HepG2 (cell line): ENCODE measurements at regions not wholly inside any gene's neighbourhood (a gene's known extent, or its start where the extent isn't known, plus 50 kb on each side); places are given as distances from the start of the nearest gene placed in this dataset.

ENCODE experiments used
- ATAC-seq: fragments of 200-7000 bp; cut with Tn5 transposase; 3 replicates; pipeline ENCODE4 v1.9.1; 2020; ENCODE audit warnings: mild to moderate bottlenecking, moderate library complexity
- BruUV-seq: library from RNA; stranded (reverse); fragments of 400-500 nt; replicated peaks from 2 replicates; lab custom pipeline; 2021; lab: Mats Ljungman, UMichigan
- CTCF ChIA-PET: fragments of 300-600 bp; formaldehyde crosslinking; extraction: SDS; loops from one replicate; lab custom pipeline; 2021; ENCODE audit warnings: low total read pairs, inconsistent platforms, low intra/inter-chr PET ratio; lab: Yijun Ruan, JAX
- POLR2A ChIA-PET: fragments of 350-600 bp; sonication (Branson Sonifier 250); formaldehyde crosslinking; loops from one replicate; lab custom pipeline; 2020; ENCODE audit warnings: antibody characterized with exemption, inconsistent platforms; lab: Yijun Ruan, JAX
- DNase-seq: peaks from one replicate; pipeline ENCODE4 v3.0.0-alpha.2; 2015; ENCODE audit warnings: low spot score
- FAIRE-seq: peaks from 3 replicates; lab custom pipeline; 2011; peaks lifted over from hg19 to GRCh38; lab: Jason Lieb, UNC
- H2AFZ ChIP-seq: one replicate; pipeline ENCODE4 v1.6.1; 2011; ENCODE audit warnings: low read length, inconsistent platforms
- H3K27ac ChIP-seq: fragments of 300-600 bp; 3 replicates; pipeline ENCODE4 v1.8.0; 2011; ENCODE audit warnings: mixed run types, mild to moderate bottlenecking, mixed read lengths, low read length, inconsistent platforms; ENCODE audit not compliant: insufficient read depth; ENCODE audit errors: extremely low read length
- H3K27me3 ChIP-seq, 2 experiments: fragments of 200-600 bp in 1 of 2; 2 replicates in 1 of 2; 3 replicates in 1 of 2; pipeline versions ENCODE4 v1.6.0 to v1.8.0; 2011; ENCODE audit warnings: low read length in 2 of 2, mild to moderate bottlenecking in 2 of 2, moderate library complexity in 2 of 2, inconsistent platforms in 1 of 2; ENCODE audit not compliant: insufficient read depth in 2 of 2, control insufficient read depth in 1 of 2
- H3K36me3 ChIP-seq, 2 experiments: fragments of 200-600 bp in 1 of 2; replicated peaks in 1 of 2; 2 replicates in 1 of 2; 3 replicates in 1 of 2; pipeline versions ENCODE4 v1.5.1 to v1.8.0; 2011; ENCODE audit warnings: low read length in 2 of 2, inconsistent platforms in 1 of 2; ENCODE audit not compliant: insufficient read depth in 2 of 2, control insufficient read depth in 1 of 2
- H3K4me1 ChIP-seq: 2 replicates; pipeline ENCODE4 v1.5.1; 2012; ENCODE audit warnings: low read length, inconsistent platforms; ENCODE audit not compliant: insufficient read depth
- H3K4me2 ChIP-seq: 2 replicates; pipeline ENCODE4 v1.6.0; 2011; ENCODE audit warnings: low read depth, low read length, inconsistent platforms
- H3K4me3 ChIP-seq, 3 experiments: fragments of 200-600 bp in 1 of 3; sonication (generic), shearing (Covaris generic) in 1 of 3; replicated peaks in 1 of 3; 2 replicates each; pipeline ENCODE4 v1.5.1; 2011 to 2016; ENCODE audit warnings: low read length in 3 of 3, inconsistent platforms in 2 of 3, low read depth in 2 of 3, mild to moderate bottlenecking in 2 of 3, control low read depth in 1 of 3, mixed read lengths in 1 of 3; ENCODE audit not compliant: insufficient read depth in 1 of 3
- H3K79me2 ChIP-seq: one replicate; pipeline ENCODE4 v1.6.1; 2011; ENCODE audit warnings: low read length, inconsistent platforms; ENCODE audit not compliant: insufficient read depth
- H3K9ac ChIP-seq: 2 replicates; pipeline ENCODE4 v1.6.0; 2011; ENCODE audit warnings: mild to moderate bottlenecking, low read depth, low read length, inconsistent platforms; ENCODE audit not compliant: insufficient read depth
- H3K9me3 ChIP-seq: 2 replicates; pipeline ENCODE4 v1.5.1; 2012; ENCODE audit warnings: mild to moderate bottlenecking, low read length
- H4K20me1 ChIP-seq: 2 replicates; pipeline ENCODE4 v1.6.0; 2011; ENCODE audit warnings: inconsistent platforms, mild to moderate bottlenecking, low read length, moderate library complexity; ENCODE audit not compliant: insufficient read depth
- ATF4 ChIP-seq, 2 experiments: fragments of 450-650 bp in 1 of 2; sonication (generic) in 1 of 2; formaldehyde crosslinking; IDR thresholded peaks; 2 replicates each; pipeline versions ENCODE4 v1.5.0 to v1.8.0; 2020 to 2022; ENCODE audit warnings: mild to moderate bottlenecking in 1 of 2, missing genetic modification reagents in 1 of 2
- HMGA1 ChIP-seq: sonication (generic); formaldehyde crosslinking; conservative IDR thresholded peaks from 2 replicates; pipeline ENCODE4 v1.4.0; 2020; ENCODE audit warnings: missing genetic modification reagents
- KDM5B ChIP-seq: sonication (generic); formaldehyde crosslinking; IDR thresholded peaks from 2 replicates; pipeline ENCODE4 v1.4.0; 2020; ENCODE audit warnings: missing genetic modification reagents, mild to moderate bottlenecking, borderline replicate concordance
- KIAA2018 ChIP-seq: sonication (generic); formaldehyde crosslinking; IDR thresholded peaks from 2 replicates; pipeline ENCODE4 v1.5.0; 2020; ENCODE audit warnings: mild to moderate bottlenecking, missing genetic modification reagents, borderline replicate concordance
- NFE2L1 ChIP-seq: sonication (generic); formaldehyde crosslinking; IDR thresholded peaks from 2 replicates; pipeline ENCODE4 v1.4.0; 2020; ENCODE audit warnings: missing genetic modification reagents, mild to moderate bottlenecking, borderline replicate concordance
- PLSCR1 ChIP-seq: sonication (generic); formaldehyde crosslinking; IDR thresholded peaks from 2 replicates; pipeline ENCODE4 v1.5.0; 2020; ENCODE audit warnings: missing genetic modification reagents, mild to moderate bottlenecking, borderline replicate concordance
- RNF2 ChIP-seq: fragments of 450-650 bp; conservative IDR thresholded peaks from 2 replicates; pipeline ENCODE4 v1.6.1; 2016; ENCODE audit warnings: low read depth
- ZNF136 ChIP-seq: sonication (generic); formaldehyde crosslinking; IDR thresholded peaks from 2 replicates; pipeline ENCODE4 v1.8.1; 2022; ENCODE audit warnings: low read depth, mild to moderate bottlenecking, moderate library complexity, missing genetic modification reagents
- ZNF230 ChIP-seq: sonication (generic); formaldehyde crosslinking; IDR thresholded peaks from 2 replicates; pipeline ENCODE4 v1.4.0; 2020; ENCODE audit warnings: mild to moderate bottlenecking, missing genetic modification reagents
- WGBS: methylation state at CpG from one replicate; pipeline ENCODE4 v1.1.6; 2017; ENCODE audit warnings: low lambda C conversion rate; 5-methylcytosine and 5-hydroxymethylcytosine counted together
- in situ Hi-C: cut with HindIII; loops from 2 replicates; pipeline ENCODE4 v1.10.0; 2017; ENCODE audit warnings: low pct_unique_long_range_greater_than_20kb; ENCODE audit not compliant: extremely low pct_ligation_motif_present
- intact Hi-C: fragments of 100-400 bp; cut with micrococcal nuclease; formaldehyde crosslinking; loops from one replicate; pipeline ENCODE4 v1.10.0; 2022; ENCODE audit not compliant: unreplicated experiment

- Histone ChIP-seq H3K36me3 (no peaks in the 10 kb centered on the region), H3K79me2 (no peaks in the 10 kb centered on the region), H3K27me3 (peaks cover 8 to 55% of the 10 kb centered on the region in 2 experiments), H3K4me3 (no peak overlapping the region), H3K9me3 (no peaks in the 10 kb centered on the region), H4K20me1 (peaks cover 3% of the 10 kb centered on the region; the same call in 1 of the 2 replicates), H3K27ac (no peak overlapping the region), H2AFZ (no peak overlapping the region)
- POLR2A ChIA-PET = no interaction called here
- intact Hi-C loops (no loop called here), in situ Hi-C loops (no loop called here)
- CTCF ChIA-PET = no interaction called here
- no TSS peak for BruUV-seq
- ATAC-seq = no peak
- TF ChIP-seq ATF4 (CRISPR knock-in tag; IDR thresholded peaks at IDR 0.05) = no peak
- TF ChIP-seq PLSCR1 (CRISPR knock-in tag) = no peak
- TF ChIP-seq KDM5B (CRISPR knock-in tag) = no peak
- TF ChIP-seq NFE2L1 (CRISPR knock-in tag) = no peak
- no peak for TF ChIP-seq RNF2
- TF ChIP-seq HMGA1 (CRISPR knock-in tag) = no peak
- TF ChIP-seq, all 625 proteins: peak for 0
- Histone ChIP-seq H3K9ac (no peak overlapping the region), H3K4me2 (no peak overlapping the region), H3K4me1 (no peaks in the 10 kb centered on the region)
- FAIRE-seq = no peak
- no peak for DNase-seq
- WGBS = 0% methylated on average over 2 of the region's 6 CpGs
These were observed 128.3 kb upstream of the PRMT8 start for GRCh38 chr12:3362737-3363136.

- no peaks in the 10 kb centered on the region for H3K79me2 ChIP-seq
- in situ Hi-C loops (no loop called here), intact Hi-C loops (no loop called here)
- WGBS = 48% methylated on average over 7 of the region's 9 CpGs
- BruUV-seq = no TSS peak
- no peak overlapping the region for H3K9ac ChIP-seq
- FAIRE-seq = no peak
- CTCF ChIA-PET = no interaction called here
- no peak overlapping the region for H3K4me2 ChIP-seq
- no peak overlapping the region for H2AFZ ChIP-seq
- POLR2A ChIA-PET = no interaction called here
- no peaks in the 10 kb centered on the region for H3K9me3 ChIP-seq
- H3K27ac ChIP-seq = no peak overlapping the region
- no peaks in the 10 kb centered on the region for H3K36me3 ChIP-seq
- no peak for DNase-seq
- no peak overlapping the region for H3K4me3 ChIP-seq
- no peaks in the 10 kb centered on the region for H3K4me1 ChIP-seq
- ATAC-seq = no peak
- H3K27me3 ChIP-seq = peaks cover 10 to 62% of the 10 kb centered on the region in 2 experiments
- H4K20me1 ChIP-seq = peaks cover 4% of the 10 kb centered on the region; the same call in 1 of the 2 replicates
- no peak for TF ChIP-seq KIAA2018 (CRISPR knock-in tag)
- TF ChIP-seq ZNF136 (CRISPR knock-in tag) = no peak
- TF ChIP-seq ZNF230 = no peak
These were observed 127.4 kb upstream of the PRMT8 start for GRCh38 chr12:3363608-3364007.
